Natural killer cell treated with Interleukin-12 subunit alpha and Interleukin-12 subunit beta and Interleukin-15 and Interleukin-18, amount 100 ng/mL, for 72 hours (primary cell): ENCODE measurements at regions not wholly inside any gene's neighbourhood (a gene's known extent, or its start where the extent isn't known, plus 50 kb on each side); places are given as distances from the start of the nearest gene placed in this dataset.
A peak's percentile ranks its signal among the peaks of the same experiment; 100 is the strongest.

Source experiments
- ATAC-seq, 2 donors: fragments of 150-1000 bp; cut with Tn5 transposase in 1 of 2; sonication (Bioruptor Pico), chemical (Tn5 transposase) in 1 of 2; 2 replicates each; pipeline ENCODE4 v1.10.0; 2021
- DNase-seq: peaks from one replicate; pipeline ENCODE4 v3.0.0; 2022; ENCODE audit warnings: low spot score
- H3K27ac Mint-ChIP-seq, 2 donors: 1 replicate in 1 of 2; 2 replicates in 1 of 2; pipeline ENCODE4 v1.8.0; 2022; ENCODE audit warnings: mixed read lengths in 2 of 2, mild to moderate bottlenecking in 1 of 2, moderate library complexity in 1 of 2
- H3K27me3 Mint-ChIP-seq, 2 donors: 1 replicate in 1 of 2; 2 replicates in 1 of 2; pipeline ENCODE4 v1.8.0; 2022; ENCODE audit warnings: mixed read lengths in 2 of 2
- H3K36me3 Mint-ChIP-seq: one replicate; pipeline ENCODE4 v1.8.0; 2022; ENCODE audit warnings: mixed read lengths
- H3K4me1 Mint-ChIP-seq, 2 donors: 1 replicate in 1 of 2; 2 replicates in 1 of 2; pipeline ENCODE4 v1.8.0; 2022; ENCODE audit warnings: low read depth in 2 of 2, mixed read lengths in 2 of 2, mild to moderate bottlenecking in 1 of 2
- H3K4me3 Mint-ChIP-seq: one replicate; pipeline ENCODE4 v1.8.0; 2022; ENCODE audit warnings: mixed read lengths
- H3K9me3 Mint-ChIP-seq: 2 replicates; pipeline ENCODE4 v1.8.0; 2022; ENCODE audit warnings: mixed read lengths

GRCh38 chr13:73248154-73248553, 189.3 kb downstream of the KLF5 start:
- Mint-ChIP-seq H3K9me3 (no peaks in the 10 kb centered on the region), H3K27me3 (peaks cover 0 to 12% of the 10 kb centered on the region in 2 donors), H3K36me3 (no peaks in the 10 kb centered on the region), H3K27ac (no peak overlapping the region), H3K4me3 (no peak overlapping the region), H3K4me1 (no peaks in the 10 kb centered on the region)
- no peak for ATAC-seq
- no peak for DNase-seq

DNA sequence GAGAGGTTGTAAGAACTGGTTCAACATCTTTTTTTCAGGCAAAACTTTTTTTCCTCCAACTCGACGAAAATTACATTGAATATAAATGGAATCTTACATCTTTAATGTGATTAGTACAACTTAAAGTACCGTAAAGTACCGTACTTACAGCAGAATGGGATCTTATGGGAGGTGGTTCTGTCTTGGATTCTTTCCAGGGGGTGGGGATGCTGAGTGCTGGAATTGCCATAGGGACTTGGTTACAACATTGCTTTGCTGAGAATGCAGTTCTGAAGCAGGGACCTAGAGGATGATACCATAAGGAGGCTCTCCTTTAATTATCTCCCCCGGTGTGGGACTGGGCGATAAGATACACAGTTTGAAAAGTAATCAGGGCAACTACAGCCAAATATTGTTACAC, 186.4 kb downstream of the KLF5 start:
- no peaks in the 10 kb centered on the region for H3K4me1 Mint-ChIP-seq
- no peak overlapping the region for H3K4me3 Mint-ChIP-seq
- no peaks in the 10 kb centered on the region for H3K9me3 Mint-ChIP-seq
- H3K27me3 Mint-ChIP-seq: peaks cover 0 to 12% of the 10 kb centered on the region in 2 donors
- no peak for DNase-seq
- H3K27ac Mint-ChIP-seq: no peak overlapping the region
- ATAC-seq: no peak
- H3K36me3 Mint-ChIP-seq: no peaks in the 10 kb centered on the region

DNA sequence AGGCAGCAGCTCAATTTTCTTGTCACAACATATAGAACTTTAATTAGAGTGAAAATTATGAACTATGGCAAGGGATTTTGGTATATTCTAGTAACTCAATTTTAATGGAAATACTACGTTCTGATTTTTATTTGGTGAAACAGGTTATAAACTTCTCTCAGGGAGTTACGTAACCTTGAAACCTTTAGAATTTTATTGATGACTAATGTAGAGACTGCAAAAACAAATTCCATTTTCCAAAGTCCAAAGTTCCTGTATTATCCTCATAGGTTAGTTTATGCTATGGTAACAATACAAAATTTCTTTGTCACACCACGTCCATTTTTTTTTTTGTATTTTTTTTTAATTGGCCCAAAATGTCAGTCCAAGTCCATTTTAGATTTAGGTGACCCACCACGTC, 185.7 kb downstream of the KLF5 start:
- no peak for DNase-seq
- H3K27ac Mint-ChIP-seq: no peak overlapping the region
- no peaks in the 10 kb centered on the region for H3K4me1 Mint-ChIP-seq
- H3K9me3 Mint-ChIP-seq: no peaks in the 10 kb centered on the region
- H3K27me3 Mint-ChIP-seq: peaks cover 0 to 12% of the 10 kb centered on the region in 2 donors
- no peaks in the 10 kb centered on the region for H3K36me3 Mint-ChIP-seq
- H3K4me3 Mint-ChIP-seq: no peak overlapping the region
- ATAC-seq: no peak

DNA sequence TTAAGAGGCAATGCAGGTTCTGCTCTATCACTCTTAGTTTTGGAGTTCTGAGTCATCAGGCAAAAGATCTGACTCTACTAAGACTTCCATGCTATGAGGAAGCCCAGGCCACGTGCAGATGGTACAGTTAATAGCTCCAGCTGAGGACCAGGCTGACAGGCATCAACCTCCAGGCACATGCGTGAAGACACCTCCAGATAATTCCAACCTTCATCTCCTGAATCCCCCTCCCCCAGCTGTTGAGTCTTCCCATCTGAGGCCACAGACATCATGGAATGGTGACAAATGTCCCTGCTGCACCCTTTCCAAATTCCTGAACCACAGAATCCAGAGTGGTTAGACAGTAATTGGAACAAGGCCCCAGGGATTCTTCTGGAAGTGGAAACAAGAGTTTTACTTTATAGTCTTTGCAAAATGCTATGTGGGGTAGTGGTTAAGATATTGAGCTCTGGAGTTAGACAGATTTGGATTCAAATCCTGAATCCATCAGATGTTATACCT, 183.8 kb downstream of the KLF5 start:
- Mint-ChIP-seq H3K9me3 (no peaks in the 10 kb centered on the region), H3K4me3 (no peak overlapping the region), H3K36me3 (no peaks in the 10 kb centered on the region), H3K27me3 (peaks cover 2 to 4% of the 10 kb centered on the region in 2 donors), H3K4me1 (no peaks in the 10 kb centered on the region), H3K27ac (no peak overlapping the region)
- ATAC-seq: no peak
- DNase-seq: no peak

DNA sequence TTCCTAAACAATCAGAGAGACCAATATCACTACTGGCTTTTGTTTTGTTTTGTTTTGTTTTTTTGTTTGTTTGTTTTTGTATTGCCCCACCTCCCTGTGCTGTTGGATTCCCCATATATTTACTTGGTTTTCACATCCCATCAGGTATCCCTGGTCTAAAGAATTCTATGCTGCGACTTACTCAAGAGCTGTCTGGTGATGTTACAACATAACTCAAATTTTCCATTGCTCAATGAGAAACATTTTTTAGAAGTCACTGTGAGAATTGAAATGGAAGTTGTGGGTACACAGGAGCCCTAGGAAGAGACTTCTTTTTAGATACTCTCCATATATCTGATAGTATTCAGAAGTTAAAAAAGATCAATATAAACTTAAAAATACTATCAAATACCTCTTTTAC, 181.4 kb downstream of the KLF5 start:
- Mint-ChIP-seq H3K27ac (no peak overlapping the region), H3K27me3 (peaks cover 2 to 9% of the 10 kb centered on the region in 2 donors)

GRCh38 chr13:73235385-73235784, 176.6 kb downstream of the KLF5 start:
- H3K4me1 Mint-ChIP-seq: peaks cover 10 to 11% of the 10 kb centered on the region in 2 donors
- ATAC-seq (no peak), DNase-seq (no peak)
- H3K27ac Mint-ChIP-seq: no peak overlapping the region
- H3K36me3 Mint-ChIP-seq: no peaks in the 10 kb centered on the region
- H3K9me3 Mint-ChIP-seq: no peaks in the 10 kb centered on the region
- H3K27me3 Mint-ChIP-seq: peaks cover 2 to 9% of the 10 kb centered on the region in 2 donors
- H3K4me3 Mint-ChIP-seq: no peak overlapping the region

More for the DNA sequence above, 181.4 kb downstream of the KLF5 start:
- Mint-ChIP-seq H3K9me3 (no peaks in the 10 kb centered on the region), H3K4me3 (no peak overlapping the region), H3K36me3 (no peaks in the 10 kb centered on the region), H3K4me1 (no peaks in the 10 kb centered on the region)
- ATAC-seq: no peak
- no peak for DNase-seq

GRCh38 chr13:73231471-73231870, 172.7 kb downstream of the KLF5 start:
- Mint-ChIP-seq H3K27me3 (peaks cover 0 to 21% of the 10 kb centered on the region in 2 donors), H3K9me3 (peaks cover 2% of the 10 kb centered on the region), H3K4me1 (peaks cover 19 to 37% of the 10 kb centered on the region in 2 donors), H3K4me3 (no peak overlapping the region), H3K27ac (no peak overlapping the region), H3K36me3 (peaks cover 10% of the 10 kb centered on the region)
- no peak for ATAC-seq
- DNase-seq: no peak

GRCh38 chr13:73230716-73231115, 171.9 kb downstream of the KLF5 start:
- Mint-ChIP-seq H3K4me3 (peak overlapping the region; percentile 36), H3K27ac (peak overlapping the region in 1 of 2 donors; percentile 43)

DNA sequence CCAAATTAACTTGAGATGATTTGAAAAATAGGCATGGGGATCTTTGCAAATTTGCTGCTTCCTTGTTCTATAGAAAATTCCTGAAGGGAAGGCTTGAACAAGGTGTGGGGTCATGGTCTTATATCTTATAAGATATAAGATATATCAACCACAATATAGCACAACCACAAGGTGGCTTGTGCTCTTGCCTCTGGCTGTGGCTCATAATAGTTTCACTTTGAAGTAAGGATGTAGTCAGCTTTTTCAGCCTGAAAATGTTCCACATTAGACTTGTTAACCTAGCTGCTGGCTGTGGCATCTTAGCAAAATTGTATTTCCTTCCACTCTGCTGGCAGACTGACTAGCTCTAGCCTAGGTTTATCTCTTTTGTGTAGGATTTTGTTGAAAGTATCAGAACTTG, 169.7 kb downstream of the KLF5 start:
- H3K9me3 Mint-ChIP-seq: peaks cover 2% of the 10 kb centered on the region
- ATAC-seq (peak; percentile 75 to 84), DNase-seq (no peak)
- H3K4me3 Mint-ChIP-seq: no peak overlapping the region
- peaks cover 10% of the 10 kb centered on the region for H3K36me3 Mint-ChIP-seq
- H3K27me3 Mint-ChIP-seq: peaks cover 3 to 13% of the 10 kb centered on the region in 2 donors
- peaks cover 19 to 37% of the 10 kb centered on the region in 2 donors for H3K4me1 Mint-ChIP-seq
- no peak overlapping the region for H3K27ac Mint-ChIP-seq

More at GRCh38 chr13:73230716-73231115, 171.9 kb downstream of the KLF5 start:
- Mint-ChIP-seq H3K4me1 (peaks cover 19 to 37% of the 10 kb centered on the region in 2 donors), H3K9me3 (peaks cover 2% of the 10 kb centered on the region), H3K36me3 (peaks cover 10% of the 10 kb centered on the region), H3K27me3 (peaks cover 0 to 18% of the 10 kb centered on the region in 2 donors)
- ATAC-seq: peak; percentile 83 to 87
- DNase-seq: peak; percentile 79

DNA sequence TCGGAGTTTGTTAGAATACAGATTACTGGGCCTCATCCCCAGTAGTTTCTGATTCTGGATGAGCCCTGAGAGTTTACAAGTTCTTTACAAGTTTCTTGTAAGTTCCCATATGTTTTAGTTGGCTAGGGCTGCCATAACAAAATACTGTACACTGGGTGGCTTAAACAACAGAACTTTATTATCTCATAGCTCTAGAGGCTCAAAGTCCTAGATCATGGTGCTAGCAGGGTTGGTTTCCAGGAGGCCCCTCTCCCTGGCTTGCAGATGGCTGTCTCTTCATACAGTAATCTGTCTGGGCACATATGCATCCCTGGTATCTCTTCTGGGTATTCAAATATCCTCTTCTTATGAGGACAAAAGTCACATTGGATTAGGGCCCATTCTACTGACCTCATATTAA, 167.2 kb downstream of the KLF5 start:
- H3K36me3 Mint-ChIP-seq: peaks cover 10% of the 10 kb centered on the region
- H3K4me1 Mint-ChIP-seq: peaks cover 20 to 39% of the 10 kb centered on the region in 2 donors
- H3K4me3 Mint-ChIP-seq: no peak overlapping the region
- peaks cover 2% of the 10 kb centered on the region for H3K9me3 Mint-ChIP-seq
- ATAC-seq (no peak), DNase-seq (no peak)
- H3K27ac Mint-ChIP-seq: no peak overlapping the region
- H3K27me3 Mint-ChIP-seq: peaks cover 3 to 13% of the 10 kb centered on the region in 2 donors

GRCh38 chr13:73224703-73225102, 165.9 kb downstream of the KLF5 start:
- peaks cover 3 to 13% of the 10 kb centered on the region in 2 donors for H3K27me3 Mint-ChIP-seq
- no peak overlapping the region for H3K27ac Mint-ChIP-seq
- H3K36me3 Mint-ChIP-seq: peaks cover 10% of the 10 kb centered on the region
- DNase-seq: no peak
- peaks cover 2% of the 10 kb centered on the region for H3K9me3 Mint-ChIP-seq
- H3K4me3 Mint-ChIP-seq: no peak overlapping the region
- peak; percentile 17 to 29 for ATAC-seq
- peaks cover 14 to 32% of the 10 kb centered on the region in 2 donors for H3K4me1 Mint-ChIP-seq

DNA sequence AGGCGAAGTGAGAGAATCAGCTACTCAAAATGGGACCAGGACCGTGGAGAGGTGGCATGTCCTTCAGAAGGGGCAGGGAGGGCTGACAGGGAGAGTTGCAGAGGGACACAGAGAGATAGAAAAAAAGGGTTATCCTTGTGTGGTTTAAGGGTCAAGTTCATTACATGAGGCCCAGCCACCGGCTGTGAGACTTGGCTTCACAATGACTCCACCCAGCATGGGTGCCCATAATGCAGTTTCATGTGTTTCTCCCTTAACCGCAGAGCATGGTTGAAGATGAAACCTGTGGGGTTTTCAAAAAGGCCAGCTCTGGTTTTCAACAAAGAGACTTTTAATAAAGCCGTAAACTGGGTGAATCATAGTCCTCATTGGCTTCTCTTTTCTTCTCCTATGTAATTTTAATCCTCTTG, 164.6 kb downstream of the KLF5 start:
- DNase-seq (no peak), ATAC-seq (peak; percentile 50 to 81)
- no peak overlapping the region for H3K27ac Mint-ChIP-seq
- peak overlapping the region; percentile 13 for H3K4me3 Mint-ChIP-seq
- H3K36me3 Mint-ChIP-seq: peaks cover 10% of the 10 kb centered on the region
- peaks cover 3 to 13% of the 10 kb centered on the region in 2 donors for H3K27me3 Mint-ChIP-seq
- peaks cover 2% of the 10 kb centered on the region for H3K9me3 Mint-ChIP-seq
- H3K4me1 Mint-ChIP-seq: peaks cover 9 to 20% of the 10 kb centered on the region in 2 donors

DNA sequence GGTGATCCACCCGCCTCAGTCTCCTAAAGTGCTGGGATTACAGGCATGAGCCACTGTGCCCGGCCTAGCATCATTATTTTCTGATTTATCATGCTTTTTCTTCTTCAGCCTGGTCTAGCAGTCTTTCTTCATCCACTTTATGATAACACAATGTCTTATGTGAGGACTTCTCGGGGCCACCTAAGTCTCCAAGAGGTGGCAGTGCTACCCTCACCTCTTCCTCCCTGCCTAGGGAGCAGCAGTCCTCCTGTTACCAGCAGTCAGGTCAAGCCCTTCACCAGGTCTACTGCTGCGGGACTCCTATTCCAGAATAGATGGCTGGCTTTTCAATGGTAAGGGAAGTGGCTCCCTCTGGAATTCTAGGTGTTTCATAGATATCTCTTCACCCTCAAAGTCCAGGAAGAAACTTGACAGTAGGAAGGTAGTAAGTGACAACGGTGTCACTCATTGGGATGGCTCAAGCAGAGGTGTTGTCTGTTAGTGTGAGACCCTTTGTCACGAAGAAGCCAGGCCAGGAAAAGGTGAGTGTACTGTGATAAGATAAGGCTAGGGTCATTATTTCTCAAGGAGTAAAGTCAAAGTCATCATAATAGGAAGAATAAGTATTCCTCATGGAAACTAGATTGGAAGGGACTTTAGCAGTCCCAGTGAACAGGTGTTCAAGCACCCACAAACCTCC, 164.0 kb downstream of the KLF5 start:
- Mint-ChIP-seq H3K9me3 (peaks cover 2% of the 10 kb centered on the region), H3K27ac (no peak overlapping the region), H3K4me1 (peaks cover 5 to 17% of the 10 kb centered on the region in 2 donors), H3K27me3 (peaks cover 6 to 13% of the 10 kb centered on the region in 2 donors), H3K36me3 (peaks cover 10% of the 10 kb centered on the region), H3K4me3 (peak overlapping the region; percentile 13)
- no peak for DNase-seq
- no peak for ATAC-seq

DNA sequence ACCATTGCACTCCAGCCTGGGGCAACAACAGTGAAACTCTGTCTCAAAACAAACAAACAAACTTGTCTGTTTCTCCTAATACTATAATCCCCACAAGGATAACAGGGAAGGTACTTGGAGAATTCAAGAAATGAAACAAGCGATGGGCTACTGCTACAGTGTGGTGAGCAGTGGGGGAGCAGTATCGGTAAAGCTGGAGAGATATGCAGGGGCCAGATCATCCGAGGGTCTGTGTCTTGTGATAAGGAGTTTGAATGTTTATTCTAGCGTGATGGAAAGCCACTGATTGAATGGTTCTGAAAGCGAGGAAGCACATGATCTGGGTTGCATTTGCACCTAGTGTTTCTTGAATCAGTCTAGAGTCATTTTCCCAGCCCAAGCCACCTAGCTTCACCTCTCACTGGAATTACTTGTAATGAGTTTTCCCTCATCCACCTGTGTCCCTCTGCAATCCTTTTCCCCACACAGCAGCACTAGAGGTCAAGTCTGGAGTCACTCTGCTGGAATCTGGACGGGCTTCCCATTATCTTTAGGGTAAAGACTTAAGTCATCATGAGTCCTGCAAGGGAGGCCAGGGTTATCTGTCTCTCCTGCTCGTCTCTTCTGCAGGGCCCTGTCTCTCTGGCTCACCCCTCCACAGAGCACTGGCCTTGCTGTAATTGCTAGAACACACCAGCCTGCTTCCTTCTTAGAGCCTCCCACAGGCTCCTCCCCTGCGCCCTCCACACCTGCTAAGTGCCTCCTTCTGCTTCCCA, 162.3 kb downstream of the KLF5 start:
- DNase-seq: no peak

More for the DNA sequence above, 162.3 kb downstream of the KLF5 start:
- peaks cover 4 to 10% of the 10 kb centered on the region in 2 donors for H3K27me3 Mint-ChIP-seq
- H3K36me3 Mint-ChIP-seq: no peaks in the 10 kb centered on the region
- no peak overlapping the region for H3K4me3 Mint-ChIP-seq
- peaks cover 5 to 6% of the 10 kb centered on the region in 2 donors for H3K4me1 Mint-ChIP-seq
- H3K27ac Mint-ChIP-seq: no peak overlapping the region
- no peaks in the 10 kb centered on the region for H3K9me3 Mint-ChIP-seq
- no peak for ATAC-seq
